WI38 (cell line): ENCODE measurements at regions not wholly inside any gene's neighbourhood (a gene's known extent, or its start where the extent isn't known, plus 50 kb on each side); places are given as distances from the start of the nearest gene placed in this dataset.

Source experiments
- H3K4me3 ChIP-seq: 2 replicates; pipeline ENCODE4 v1.5.1; 2011; ENCODE audit warnings: low read depth, mild to moderate bottlenecking, control low read depth, low read length
- TF ChIP-seq, protein P1 (sequence below): IDR thresholded peaks from 2 replicates; pipeline ENCODE4 v1.5.1; 2012; ENCODE audit warnings: low read depth, mild to moderate bottlenecking, control low read depth, low read length

DNA sequence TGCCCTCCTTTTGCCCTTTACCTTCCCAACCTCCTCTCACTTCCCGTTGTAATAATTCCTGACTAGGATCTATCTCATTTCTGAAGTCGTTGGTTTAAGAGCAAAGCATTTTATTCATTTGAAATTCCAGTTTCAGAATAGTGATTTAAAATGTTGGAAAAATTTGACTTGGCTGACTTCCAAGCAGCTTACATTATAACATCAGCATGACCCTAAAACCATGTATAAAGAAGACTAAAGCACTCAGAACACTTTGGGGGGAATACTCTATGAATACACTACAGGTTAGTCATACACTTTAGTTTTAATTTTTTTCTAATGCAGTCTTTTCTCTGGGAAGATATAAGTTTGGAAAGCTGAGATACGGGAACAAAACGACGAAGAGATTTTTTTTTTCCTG, 161.1 kb downstream of the BTG1 start:
- TF ChIP-seq, protein P1, sequence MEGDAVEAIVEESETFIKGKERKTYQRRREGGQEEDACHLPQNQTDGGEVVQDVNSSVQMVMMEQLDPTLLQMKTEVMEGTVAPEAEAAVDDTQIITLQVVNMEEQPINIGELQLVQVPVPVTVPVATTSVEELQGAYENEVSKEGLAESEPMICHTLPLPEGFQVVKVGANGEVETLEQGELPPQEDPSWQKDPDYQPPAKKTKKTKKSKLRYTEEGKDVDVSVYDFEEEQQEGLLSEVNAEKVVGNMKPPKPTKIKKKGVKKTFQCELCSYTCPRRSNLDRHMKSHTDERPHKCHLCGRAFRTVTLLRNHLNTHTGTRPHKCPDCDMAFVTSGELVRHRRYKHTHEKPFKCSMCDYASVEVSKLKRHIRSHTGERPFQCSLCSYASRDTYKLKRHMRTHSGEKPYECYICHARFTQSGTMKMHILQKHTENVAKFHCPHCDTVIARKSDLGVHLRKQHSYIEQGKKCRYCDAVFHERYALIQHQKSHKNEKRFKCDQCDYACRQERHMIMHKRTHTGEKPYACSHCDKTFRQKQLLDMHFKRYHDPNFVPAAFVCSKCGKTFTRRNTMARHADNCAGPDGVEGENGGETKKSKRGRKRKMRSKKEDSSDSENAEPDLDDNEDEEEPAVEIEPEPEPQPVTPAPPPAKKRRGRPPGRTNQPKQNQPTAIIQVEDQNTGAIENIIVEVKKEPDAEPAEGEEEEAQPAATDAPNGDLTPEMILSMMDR = no peak
- no peak overlapping the region for H3K4me3 ChIP-seq

DNA sequence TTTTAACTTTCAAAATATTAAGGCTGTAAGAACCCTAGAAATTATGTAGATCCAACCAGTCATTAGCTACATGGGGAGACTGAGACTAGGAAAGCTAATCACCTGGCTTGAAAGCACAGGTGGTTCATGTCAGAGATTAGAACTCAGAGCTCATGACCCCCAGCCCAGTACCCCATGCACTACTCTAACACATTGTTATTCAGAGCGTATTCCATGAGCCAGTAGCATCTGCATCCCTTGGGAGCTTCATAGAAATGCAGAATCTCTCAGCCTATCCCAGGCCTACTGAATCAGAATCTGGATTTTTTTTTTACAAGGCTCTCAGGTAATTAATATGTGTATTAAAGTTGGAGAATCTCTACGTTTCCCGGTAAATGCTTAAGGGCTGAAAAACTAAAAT, 161.7 kb downstream of the BTG1 start:
- TF ChIP-seq, protein P1 = no peak
- H3K4me3 ChIP-seq = no peak overlapping the region

GRCh38 chr12:91982946-91983345, 162.7 kb downstream of the BTG1 start:
- H3K4me3 ChIP-seq = no peak overlapping the region
- TF ChIP-seq, protein P1 = no peak

- TF ChIP-seq, protein P1 = no peak
- H3K4me3 ChIP-seq = no peak overlapping the region
Observed at GRCh38 chr12:91980389-91980821, 165.2 kb downstream of the BTG1 start.

GRCh38 chr12:91978143-91978542, 167.5 kb downstream of the BTG1 start:
- TF ChIP-seq, protein P1 = no peak
- no peak overlapping the region for H3K4me3 ChIP-seq

- TF ChIP-seq, protein P1 = no peak
- no peak overlapping the region for H3K4me3 ChIP-seq
Observed at GRCh38 chr12:91975891-91976290, 169.8 kb downstream of the BTG1 start.

DNA sequence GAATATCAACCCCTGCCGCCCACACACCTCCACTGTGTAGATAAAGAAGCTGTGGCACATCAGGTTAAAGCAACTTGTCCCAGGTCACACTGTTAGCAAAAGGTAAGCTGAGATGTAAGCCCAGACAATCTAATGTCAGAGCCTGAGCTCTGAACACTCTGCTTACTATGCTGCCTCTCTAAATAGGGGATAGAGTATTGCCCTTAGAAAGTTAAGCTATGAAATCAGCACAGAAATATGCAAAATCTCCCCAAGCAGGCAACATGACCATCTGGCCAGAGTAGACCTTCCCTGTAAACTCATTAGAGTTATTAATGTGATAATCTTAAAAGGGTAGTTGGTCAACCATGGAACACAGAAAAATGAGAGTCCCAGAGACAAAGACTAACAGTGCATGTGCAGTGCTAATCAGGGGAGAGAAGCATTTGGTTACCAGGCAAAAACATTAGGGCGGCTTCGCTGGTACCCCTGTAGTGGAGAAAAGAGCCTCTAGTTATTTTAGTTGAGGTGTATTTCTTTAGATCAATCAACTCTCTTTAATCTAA, 171.0 kb downstream of the BTG1 start:
- TF ChIP-seq, protein P1 = no peak
- no peak overlapping the region for H3K4me3 ChIP-seq
